ENCODE measurements at regions not wholly inside any gene's neighbourhood (a gene's known extent, or its start where the extent isn't known, plus 50 kb on each side); places are given as distances from the start of the nearest gene placed in this dataset.
"Not testable (repeated sequence)": the region's sequence is repeated elsewhere in the genome, so short reads cannot be mapped to it uniquely, and the experiment has no call there.

DNA sequence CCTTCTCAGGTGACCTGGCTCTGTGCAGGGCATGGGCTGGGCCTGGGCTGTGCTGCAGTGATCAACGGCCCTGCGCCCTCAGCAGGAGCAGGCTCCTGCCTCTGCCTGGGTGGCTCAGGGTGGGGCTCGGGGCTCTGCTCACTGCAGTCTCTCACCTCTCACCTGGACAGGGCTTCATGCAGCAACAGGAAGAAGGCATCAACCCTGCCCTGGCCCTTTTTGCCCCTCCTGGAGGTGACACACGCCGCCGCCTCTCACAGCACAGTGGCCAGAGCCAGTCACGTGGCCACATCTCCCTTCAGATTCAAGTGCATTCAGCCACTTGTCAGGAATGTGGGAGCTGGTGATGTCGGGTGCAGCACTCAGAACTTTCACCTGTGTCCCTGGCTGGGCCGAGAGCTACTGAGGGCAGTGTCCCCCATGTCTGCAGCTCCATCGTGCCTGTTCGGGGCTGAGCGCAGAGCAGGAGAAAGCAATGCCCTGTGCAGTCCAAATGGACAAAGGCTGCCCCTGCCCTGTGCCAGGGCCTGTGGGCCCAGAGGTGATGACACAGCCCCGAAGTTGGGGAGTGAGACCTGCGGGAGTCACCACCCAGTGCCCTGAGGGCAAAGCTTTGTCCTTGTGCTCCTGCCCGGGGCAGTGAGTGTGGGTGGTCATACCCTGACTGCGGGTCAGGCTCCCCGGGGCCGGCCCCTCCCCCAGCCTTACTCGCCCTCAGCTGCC lies 314.0 kb downstream of the PTPRU start:
- WGBS: 93% methylated on average over 19 of the region's 19 CpGs
- H3K27me3 ChIP-seq (ENCODE audit: control insufficient read depth in 2 of 2, insufficient read depth in 1 of 2, low read length in 1 of 2): no peaks in the 10 kb centered on the region
- peaks cover 0 to 10% of the 10 kb centered on the region in 2 donors for H3K4me1 ChIP-seq (ENCODE audit: control insufficient read depth in 2 of 2, insufficient read depth in 2 of 2, low read length in 2 of 2)
- H3K4me3 ChIP-seq (ENCODE audit: low read length in 2 of 2): no peak overlapping the region
- H3K9me3 ChIP-seq (ENCODE audit: control insufficient read depth in 2 of 2, insufficient read depth in 1 of 2, low read length in 1 of 2): peaks cover 0 to 1% of the 10 kb centered on the region in 2 donors
- H3K36me3 ChIP-seq (ENCODE audit: control insufficient read depth in 2 of 2, insufficient read depth in 2 of 2, low read length in 1 of 2): no peaks in the 10 kb centered on the region
- H3K27ac ChIP-seq (ENCODE audit: low read depth in 1 of 2, low read length in 1 of 2): no peak overlapping the region
- no peak for DNase-seq (ENCODE audit: low read depth in 6 of 9, low spot score in 9 of 9)

DNA sequence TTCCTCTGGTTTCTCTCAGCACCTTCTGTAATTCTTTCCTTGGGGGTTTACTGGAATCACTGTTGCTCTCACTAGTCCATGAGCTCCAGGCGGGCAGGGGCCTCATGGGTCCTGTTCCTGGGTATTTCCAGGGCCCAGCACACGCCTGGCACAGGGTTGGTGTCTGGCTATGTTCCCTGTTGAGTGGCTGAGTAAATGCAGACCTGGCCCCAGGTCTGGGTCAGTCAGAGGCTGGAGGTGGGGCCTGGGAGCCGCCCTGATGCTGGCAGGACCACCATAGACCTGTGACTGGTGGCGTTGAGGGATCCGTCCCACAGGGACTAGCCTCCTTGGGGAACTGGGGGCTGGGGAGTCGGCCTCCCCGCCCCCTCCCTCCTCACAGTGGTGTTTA lies 313.4 kb downstream of the PTPRU start:
- not testable (repeated sequence) for DNase-seq (ENCODE audit: low read depth in 6 of 9, low spot score in 9 of 9); H3K4me3 ChIP-seq (ENCODE audit: low read length in 2 of 2); H3K27ac ChIP-seq (ENCODE audit: low read depth in 1 of 2, low read length in 1 of 2); H3K27me3 ChIP-seq (ENCODE audit: control insufficient read depth in 2 of 2, insufficient read depth in 1 of 2, low read length in 1 of 2); H3K4me1 ChIP-seq (ENCODE audit: control insufficient read depth in 2 of 2, insufficient read depth in 2 of 2, low read length in 2 of 2); H3K9me3 ChIP-seq (ENCODE audit: control insufficient read depth in 2 of 2, insufficient read depth in 1 of 2, low read length in 1 of 2); H3K36me3 ChIP-seq (ENCODE audit: control insufficient read depth in 2 of 2, insufficient read depth in 2 of 2, low read length in 1 of 2)
- WGBS: 92% methylated on average over 7 of the region's 7 CpGs

DNA sequence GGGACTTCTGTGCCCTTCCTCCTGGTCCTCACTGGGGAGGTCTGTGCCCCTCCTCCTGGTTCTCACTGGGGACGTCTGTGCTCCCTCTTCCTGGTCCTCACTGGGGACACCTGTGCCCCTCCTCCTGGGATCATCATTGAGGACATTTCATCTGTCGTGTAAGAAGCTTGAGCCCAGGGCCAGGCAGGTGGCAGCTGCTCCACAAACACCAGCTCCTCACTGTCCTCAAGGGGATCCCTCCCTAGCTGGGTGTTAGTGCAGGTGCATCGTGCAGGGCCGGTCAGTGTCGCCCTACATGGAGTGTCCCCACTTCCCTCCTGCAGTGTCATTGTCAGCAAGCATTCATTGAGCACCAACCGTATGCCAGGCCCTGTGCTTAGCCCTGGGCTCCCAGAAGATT lies 312.7 kb downstream of the PTPRU start:
- H3K27ac ChIP-seq (ENCODE audit: low read depth in 1 of 2, low read length in 1 of 2): no peak overlapping the region
- no peak overlapping the region for H3K4me3 ChIP-seq (ENCODE audit: low read length in 2 of 2)
- H3K36me3 ChIP-seq (ENCODE audit: control insufficient read depth in 2 of 2, insufficient read depth in 2 of 2, low read length in 1 of 2): no peaks in the 10 kb centered on the region
- WGBS: 83% methylated on average over 6 of the region's 6 CpGs
- H3K4me1 ChIP-seq (ENCODE audit: control insufficient read depth in 2 of 2, insufficient read depth in 2 of 2, low read length in 2 of 2): no peaks in the 10 kb centered on the region
- no peaks in the 10 kb centered on the region for H3K9me3 ChIP-seq (ENCODE audit: control insufficient read depth in 2 of 2, insufficient read depth in 1 of 2, low read length in 1 of 2)
- no peaks in the 10 kb centered on the region for H3K27me3 ChIP-seq (ENCODE audit: control insufficient read depth in 2 of 2, insufficient read depth in 1 of 2, low read length in 1 of 2)
- no peak for DNase-seq (ENCODE audit: low read depth in 6 of 9, low spot score in 9 of 9)

DNA sequence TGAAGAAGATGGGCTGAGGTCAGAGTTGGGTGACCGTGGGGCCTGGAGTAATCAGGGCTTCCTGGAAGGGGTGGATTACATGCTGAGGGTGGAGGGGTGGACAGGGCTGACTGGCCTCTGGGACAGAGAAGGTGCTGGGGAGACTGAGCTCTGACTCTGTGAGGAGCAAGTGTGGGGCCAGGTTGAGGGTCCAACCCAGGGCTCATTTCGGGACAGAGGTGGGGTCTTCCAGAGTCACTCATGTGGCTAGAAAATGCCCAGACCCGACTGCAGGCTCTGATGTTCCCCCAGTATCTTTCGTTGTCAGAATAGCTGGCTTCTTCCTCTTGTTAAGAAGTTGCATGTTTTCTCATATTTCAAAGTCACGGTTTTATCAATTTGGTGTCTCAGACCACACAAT lies 311.8 kb downstream of the PTPRU start:
- WGBS: 47% methylated on average over 5 of the region's 5 CpGs
- no peaks in the 10 kb centered on the region for H3K36me3 ChIP-seq (ENCODE audit: control insufficient read depth in 2 of 2, insufficient read depth in 2 of 2, low read length in 1 of 2)
- no peak overlapping the region for H3K4me3 ChIP-seq (ENCODE audit: low read length in 2 of 2)
- no peaks in the 10 kb centered on the region for H3K4me1 ChIP-seq (ENCODE audit: control insufficient read depth in 2 of 2, insufficient read depth in 2 of 2, low read length in 2 of 2)
- H3K27me3 ChIP-seq (ENCODE audit: control insufficient read depth in 2 of 2, insufficient read depth in 1 of 2, low read length in 1 of 2): no peaks in the 10 kb centered on the region
- H3K9me3 ChIP-seq (ENCODE audit: control insufficient read depth in 2 of 2, insufficient read depth in 1 of 2, low read length in 1 of 2): no peaks in the 10 kb centered on the region
- H3K27ac ChIP-seq (ENCODE audit: low read depth in 1 of 2, low read length in 1 of 2): no peak overlapping the region
- no peak for DNase-seq (ENCODE audit: low read depth in 6 of 9, low spot score in 9 of 9)

DNA sequence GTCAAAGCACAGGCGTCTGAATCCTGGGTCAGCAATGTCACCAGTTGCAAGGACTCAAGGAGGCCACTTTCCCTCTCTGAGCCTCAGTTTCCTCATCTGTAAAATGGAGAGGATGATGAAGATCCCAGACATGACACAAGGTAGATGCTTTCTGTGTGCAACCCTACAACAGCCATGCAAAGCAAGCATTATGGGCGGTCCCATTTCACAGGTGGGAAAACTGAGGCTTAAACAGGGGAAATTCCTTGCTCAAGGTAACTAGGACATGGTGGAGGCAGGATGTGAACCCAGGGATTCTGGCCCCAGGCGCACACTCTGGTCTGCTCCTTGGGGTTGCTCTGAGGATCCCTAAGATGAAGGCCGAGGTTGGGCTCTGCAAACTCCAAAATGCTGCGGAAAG lies 311.0 kb downstream of the PTPRU start:
- H3K27ac ChIP-seq (ENCODE audit: low read depth in 1 of 2, low read length in 1 of 2): no peak overlapping the region
- no peaks in the 10 kb centered on the region for H3K36me3 ChIP-seq (ENCODE audit: control insufficient read depth in 2 of 2, insufficient read depth in 2 of 2, low read length in 1 of 2)
- H3K4me3 ChIP-seq (ENCODE audit: low read length in 2 of 2): no peak overlapping the region
- no peak for DNase-seq (ENCODE audit: low read depth in 6 of 9, low spot score in 9 of 9)
- H3K9me3 ChIP-seq (ENCODE audit: control insufficient read depth in 2 of 2, insufficient read depth in 1 of 2, low read length in 1 of 2): no peaks in the 10 kb centered on the region
- no peaks in the 10 kb centered on the region for H3K27me3 ChIP-seq (ENCODE audit: control insufficient read depth in 2 of 2, insufficient read depth in 1 of 2, low read length in 1 of 2)
- 96% methylated on average over 5 of the region's 5 CpGs for WGBS
- no peaks in the 10 kb centered on the region for H3K4me1 ChIP-seq (ENCODE audit: control insufficient read depth in 2 of 2, insufficient read depth in 2 of 2, low read length in 2 of 2)

DNA sequence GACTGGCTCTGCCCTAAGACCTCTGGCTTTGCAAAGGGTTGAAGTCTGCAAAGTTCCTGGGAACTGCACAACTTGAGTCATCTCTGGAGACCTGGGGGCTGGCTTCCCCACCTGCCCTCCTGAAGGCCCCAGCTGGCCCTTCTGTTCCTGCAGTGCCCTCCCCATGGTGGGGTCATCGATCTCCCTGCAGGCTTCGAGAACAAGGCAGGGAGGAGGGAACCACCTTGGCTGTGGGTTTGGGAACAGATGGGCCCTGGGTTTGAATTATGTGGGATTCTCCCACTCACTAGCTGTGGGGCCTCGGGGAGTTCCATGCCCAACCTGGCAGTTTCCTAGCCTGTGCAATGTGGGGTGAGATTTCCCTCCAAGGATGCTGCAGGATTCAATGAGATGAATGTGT lies 310.2 kb downstream of the PTPRU start:
- Histone ChIP-seq H3K27me3 (ENCODE audit: control insufficient read depth in 2 of 2, insufficient read depth in 1 of 2, low read length in 1 of 2) (no peaks in the 10 kb centered on the region), H3K9me3 (ENCODE audit: control insufficient read depth in 2 of 2, insufficient read depth in 1 of 2, low read length in 1 of 2) (no peaks in the 10 kb centered on the region), H3K4me1 (ENCODE audit: control insufficient read depth in 2 of 2, insufficient read depth in 2 of 2, low read length in 2 of 2) (no peaks in the 10 kb centered on the region), H3K27ac (ENCODE audit: low read depth in 1 of 2, low read length in 1 of 2) (no peak overlapping the region), H3K4me3 (ENCODE audit: low read length in 2 of 2) (no peak overlapping the region), H3K36me3 (ENCODE audit: control insufficient read depth in 2 of 2, insufficient read depth in 2 of 2, low read length in 1 of 2) (no peaks in the 10 kb centered on the region)
- WGBS: 91% methylated on average over 3 of the region's 3 CpGs
- DNase-seq (ENCODE audit: low read depth in 6 of 9, low spot score in 9 of 9): no peak

DNA sequence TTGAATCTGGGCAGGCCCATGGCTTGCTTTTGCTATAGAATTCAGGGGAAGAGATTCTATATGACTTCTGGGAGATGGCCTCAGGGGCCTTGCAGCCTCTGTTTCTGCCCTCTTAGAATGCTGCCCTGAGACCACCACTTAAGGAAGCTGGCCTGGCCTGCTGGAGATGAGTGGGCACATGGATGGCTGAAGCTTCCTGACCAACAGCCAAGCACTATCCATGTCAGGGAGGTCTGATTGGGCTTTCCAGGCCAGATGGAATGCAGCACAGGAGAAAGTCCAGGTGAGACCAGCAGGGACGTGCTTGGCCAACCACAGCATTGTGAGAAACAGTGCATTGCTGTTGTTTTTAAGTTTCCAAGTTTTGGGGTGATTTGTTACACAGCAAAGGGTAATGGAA lies 308.1 kb downstream of the PTPRU start:
- Histone ChIP-seq H3K4me3 (ENCODE audit: low read length in 2 of 2) (no peak overlapping the region), H3K36me3 (ENCODE audit: control insufficient read depth in 2 of 2, insufficient read depth in 2 of 2, low read length in 1 of 2) (no peaks in the 10 kb centered on the region), H3K27me3 (ENCODE audit: control insufficient read depth in 2 of 2, insufficient read depth in 1 of 2, low read length in 1 of 2) (no peaks in the 10 kb centered on the region), H3K4me1 (ENCODE audit: control insufficient read depth in 2 of 2, insufficient read depth in 2 of 2, low read length in 2 of 2) (no peaks in the 10 kb centered on the region), H3K27ac (ENCODE audit: low read depth in 1 of 2, low read length in 1 of 2) (no peak overlapping the region), H3K9me3 (ENCODE audit: control insufficient read depth in 2 of 2, insufficient read depth in 1 of 2, low read length in 1 of 2) (no peaks in the 10 kb centered on the region)
- 91% methylated on average over 1 of the region's 1 CpG for WGBS
- DNase-seq (ENCODE audit: low read depth in 6 of 9, low spot score in 9 of 9): no peak

DNA sequence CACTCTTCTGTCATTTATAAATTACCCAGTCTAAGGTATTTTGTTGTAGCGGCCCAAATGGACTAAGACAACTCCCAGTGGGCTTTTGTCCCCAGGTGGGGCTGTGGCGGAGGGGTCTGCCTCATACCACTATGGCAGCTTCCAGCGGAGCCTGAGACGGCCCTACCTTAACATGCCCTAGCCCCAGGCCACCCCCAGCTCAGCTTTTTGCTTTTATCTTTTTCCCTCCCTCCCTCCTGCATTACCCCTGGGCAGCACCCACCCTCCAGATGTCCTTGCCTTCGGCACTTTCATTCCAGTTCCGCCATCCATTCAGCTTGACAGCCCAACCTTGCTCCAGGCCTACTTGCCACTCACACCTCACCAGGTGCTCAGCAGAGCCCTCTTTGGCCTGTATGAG lies 307.3 kb downstream of the PTPRU start:
- Histone ChIP-seq H3K4me3 (ENCODE audit: low read length in 2 of 2) (no peak overlapping the region), H3K27ac (ENCODE audit: low read depth in 1 of 2, low read length in 1 of 2) (no peak overlapping the region), H3K9me3 (ENCODE audit: control insufficient read depth in 2 of 2, insufficient read depth in 1 of 2, low read length in 1 of 2) (no peaks in the 10 kb centered on the region), H3K4me1 (ENCODE audit: control insufficient read depth in 2 of 2, insufficient read depth in 2 of 2, low read length in 2 of 2) (no peaks in the 10 kb centered on the region), H3K36me3 (ENCODE audit: control insufficient read depth in 2 of 2, insufficient read depth in 2 of 2, low read length in 1 of 2) (no peaks in the 10 kb centered on the region), H3K27me3 (ENCODE audit: control insufficient read depth in 2 of 2, insufficient read depth in 1 of 2, low read length in 1 of 2) (no peaks in the 10 kb centered on the region)
- 96% methylated on average over 6 of the region's 6 CpGs for WGBS
- DNase-seq (ENCODE audit: low read depth in 6 of 9, low spot score in 9 of 9): no peak

DNA sequence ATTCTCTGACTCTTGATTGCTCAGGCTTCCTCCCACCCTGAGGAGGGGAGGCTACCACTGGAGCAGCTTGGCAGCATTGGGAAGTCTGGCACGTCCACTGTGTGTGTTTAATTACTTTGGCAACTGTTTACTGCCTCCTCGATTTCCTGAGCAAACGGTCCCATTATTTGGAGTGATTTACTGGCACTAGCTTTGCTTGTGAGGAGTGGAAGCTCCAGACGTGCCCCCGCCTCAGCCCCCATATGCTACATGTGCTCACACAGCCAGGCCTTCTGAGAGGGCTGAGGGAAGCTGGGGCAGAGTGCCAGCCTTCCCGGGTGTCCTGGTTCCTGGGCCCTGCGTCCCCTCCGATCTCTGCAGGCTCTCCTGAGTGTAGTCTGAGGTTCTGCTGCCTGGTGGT lies 306.2 kb downstream of the PTPRU start:
- Histone ChIP-seq H3K27ac (ENCODE audit: low read depth in 1 of 2, low read length in 1 of 2) (no peak overlapping the region), H3K36me3 (ENCODE audit: control insufficient read depth in 2 of 2, insufficient read depth in 2 of 2, low read length in 1 of 2) (no peaks in the 10 kb centered on the region), H3K9me3 (ENCODE audit: control insufficient read depth in 2 of 2, insufficient read depth in 1 of 2, low read length in 1 of 2) (no peaks in the 10 kb centered on the region), H3K27me3 (ENCODE audit: control insufficient read depth in 2 of 2, insufficient read depth in 1 of 2, low read length in 1 of 2) (no peaks in the 10 kb centered on the region), H3K4me1 (ENCODE audit: control insufficient read depth in 2 of 2, insufficient read depth in 2 of 2, low read length in 2 of 2) (no peaks in the 10 kb centered on the region), H3K4me3 (ENCODE audit: low read length in 2 of 2) (no peak overlapping the region)
- DNase-seq (ENCODE audit: low read depth in 6 of 9, low spot score in 9 of 9): no peak
- WGBS: 72% methylated on average over 8 of the region's 8 CpGs

DNA sequence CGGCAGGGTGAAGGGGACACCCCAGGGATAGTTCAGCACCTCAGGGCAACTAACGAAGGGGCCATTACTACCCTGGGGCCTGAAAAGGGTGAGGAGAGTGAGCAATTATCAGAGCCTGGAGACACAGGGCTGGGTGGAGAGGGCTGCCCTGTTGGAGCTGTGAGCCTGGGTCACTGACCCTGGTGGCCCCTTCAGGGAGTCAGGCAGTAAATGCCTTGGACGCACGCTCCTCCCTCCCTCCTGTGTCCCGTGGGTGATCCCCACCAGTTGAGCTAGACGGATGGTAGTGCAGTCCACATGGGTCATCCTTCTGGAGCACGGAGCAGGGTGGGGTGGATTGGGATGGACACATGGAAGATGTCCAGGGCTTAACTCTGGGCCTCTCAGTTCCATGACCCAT lies 305.3 kb downstream of the PTPRU start:
- no peak overlapping the region for H3K27ac ChIP-seq (ENCODE audit: low read depth in 1 of 2, low read length in 1 of 2)
- no peak for DNase-seq (ENCODE audit: low read depth in 6 of 9, low spot score in 9 of 9)
- WGBS: 83% methylated on average over 7 of the region's 7 CpGs
- no peaks in the 10 kb centered on the region for H3K36me3 ChIP-seq (ENCODE audit: control insufficient read depth in 2 of 2, insufficient read depth in 2 of 2, low read length in 1 of 2)
- H3K27me3 ChIP-seq (ENCODE audit: control insufficient read depth in 2 of 2, insufficient read depth in 1 of 2, low read length in 1 of 2): no peaks in the 10 kb centered on the region
- no peaks in the 10 kb centered on the region for H3K9me3 ChIP-seq (ENCODE audit: control insufficient read depth in 2 of 2, insufficient read depth in 1 of 2, low read length in 1 of 2)
- H3K4me3 ChIP-seq (ENCODE audit: low read length in 2 of 2): no peak overlapping the region
- H3K4me1 ChIP-seq (ENCODE audit: control insufficient read depth in 2 of 2, insufficient read depth in 2 of 2, low read length in 2 of 2): no peaks in the 10 kb centered on the region
